HUES6 (cell line): ENCODE measurements at regions not wholly inside any gene's neighbourhood (a gene's known extent, or its start where the extent isn't known, plus 50 kb on each side); places are given as distances from the start of the nearest gene placed in this dataset.
"Not testable (repeated sequence)": the region's sequence is repeated elsewhere in the genome, so short reads cannot be mapped to it uniquely, and the experiment has no call there.

Experiments used
- H3K27ac ChIP-seq: 2 replicates; pipeline ENCODE4 v1.7.0; 2013; ENCODE audit warnings: low read depth, mild to moderate bottlenecking, low read length, inconsistent platforms
- H3K27me3 ChIP-seq: 2 replicates; pipeline ENCODE4 v1.6.1; 2013; ENCODE audit warnings: low read length; ENCODE audit not compliant: control insufficient read depth, insufficient read depth
- H3K36me3 ChIP-seq: 2 replicates; pipeline ENCODE4 v1.6.1; 2013; ENCODE audit warnings: low read length; ENCODE audit not compliant: control insufficient read depth, insufficient read depth
- H3K4me1 ChIP-seq: 2 replicates; pipeline ENCODE4 v1.6.1; 2013; ENCODE audit warnings: low read length; ENCODE audit not compliant: control insufficient read depth, insufficient read depth
- H3K4me3 ChIP-seq: 2 replicates; pipeline ENCODE4 v1.5.1; 2013; ENCODE audit warnings: low read depth, low read length
- H3K9ac ChIP-seq: one replicate; pipeline ENCODE4 v1.6.1; 2013; ENCODE audit warnings: mild to moderate bottlenecking, low read length
- H3K9me3 ChIP-seq: 2 replicates; pipeline ENCODE4 v1.6.1; 2013; ENCODE audit warnings: low read depth, low read length; ENCODE audit not compliant: control insufficient read depth, insufficient read depth

DNA sequence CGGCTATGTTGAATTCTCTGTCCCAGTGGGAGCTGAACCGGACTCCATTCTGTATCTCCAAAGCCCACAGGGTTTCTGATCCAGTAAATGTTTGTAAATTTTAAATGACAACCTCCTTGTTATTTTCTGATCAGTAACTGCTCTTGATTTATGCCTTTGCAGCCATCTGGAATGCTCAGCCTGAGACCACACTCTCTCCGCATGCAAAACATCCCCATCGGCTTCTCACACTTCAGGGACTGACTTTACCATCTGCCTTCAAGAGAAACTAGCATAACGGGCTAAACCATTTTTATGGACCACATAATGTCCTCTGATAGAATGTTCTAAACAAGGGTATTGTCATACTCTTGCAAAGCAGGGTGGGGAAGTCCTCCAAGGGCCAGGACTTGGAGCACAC lies 94.5 kb upstream of the FOXQ1 start:
- H3K9ac ChIP-seq = no peak overlapping the region
- H3K36me3 ChIP-seq = no peaks in the 10 kb centered on the region

DNA sequence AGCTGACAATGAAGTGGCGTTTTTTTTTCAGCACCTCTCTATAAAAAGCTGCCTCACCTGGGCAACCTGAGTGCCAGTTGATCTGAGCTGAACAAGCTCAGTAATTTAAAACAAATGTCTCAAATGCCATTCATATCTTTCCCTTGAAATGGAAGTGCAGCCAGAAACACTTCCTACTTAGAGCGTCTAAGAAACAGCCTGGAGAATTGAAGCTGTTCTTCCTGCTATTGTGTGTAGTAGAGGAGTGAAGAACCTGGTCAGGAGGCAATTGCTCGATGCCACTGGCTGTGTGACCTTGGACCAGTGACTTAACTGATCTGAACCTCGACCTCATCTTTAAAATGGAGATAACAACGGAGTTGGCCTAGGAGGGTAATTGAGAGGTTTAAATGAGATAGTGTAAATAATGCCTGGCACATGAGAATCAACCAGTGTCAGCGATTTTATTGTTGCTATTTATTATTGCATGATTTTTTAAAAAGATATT lies 95.4 kb upstream of the FOXQ1 start:
- Histone ChIP-seq H3K4me3 (no peak overlapping the region), H3K9ac (no peak overlapping the region), H3K36me3 (no peaks in the 10 kb centered on the region), H3K4me1 (no peaks in the 10 kb centered on the region), H3K9me3 (no peaks in the 10 kb centered on the region), H3K27ac (no peak overlapping the region), H3K27me3 (no peaks in the 10 kb centered on the region)

More for the DNA sequence above, 94.5 kb upstream of the FOXQ1 start:
- Histone ChIP-seq H3K9me3 (no peaks in the 10 kb centered on the region), H3K4me3 (no peak overlapping the region), H3K4me1 (no peaks in the 10 kb centered on the region), H3K27ac (no peak overlapping the region), H3K27me3 (no peaks in the 10 kb centered on the region)

DNA sequence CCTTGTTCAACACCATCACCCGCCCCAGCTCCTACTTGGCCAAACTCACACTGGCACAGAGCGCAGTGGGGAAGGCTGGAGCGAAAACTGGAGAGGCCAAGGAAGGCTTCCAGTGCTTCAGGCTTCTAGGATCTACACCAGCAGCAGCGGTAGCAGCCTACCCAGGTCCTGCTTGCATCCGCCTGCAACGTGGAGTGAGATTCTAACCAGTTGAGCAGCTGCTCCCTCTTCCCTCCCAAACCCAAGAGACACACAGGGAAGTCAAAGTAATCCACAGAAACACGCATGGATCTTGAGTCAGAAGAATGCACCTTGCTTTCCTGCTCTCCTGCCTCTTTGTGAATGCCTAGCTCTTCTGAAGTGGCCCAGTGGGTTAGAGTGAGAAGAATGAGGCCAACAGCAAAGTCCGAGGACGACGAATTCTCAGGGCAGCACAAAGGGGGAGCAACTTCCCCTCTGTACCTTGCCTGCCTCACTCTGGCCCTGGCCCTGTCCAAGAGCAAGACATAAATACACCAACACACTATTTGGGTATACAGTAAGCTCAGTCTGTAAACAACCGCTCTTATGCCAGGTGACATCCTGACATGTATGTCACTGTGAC lies 95.9 kb upstream of the FOXQ1 start:
- Histone ChIP-seq H3K36me3 (no peaks in the 10 kb centered on the region), H3K27ac (no peak overlapping the region), H3K4me1 (no peaks in the 10 kb centered on the region), H3K27me3 (no peaks in the 10 kb centered on the region), H3K4me3 (no peak overlapping the region), H3K9ac (no peak overlapping the region), H3K9me3 (no peaks in the 10 kb centered on the region)

DNA sequence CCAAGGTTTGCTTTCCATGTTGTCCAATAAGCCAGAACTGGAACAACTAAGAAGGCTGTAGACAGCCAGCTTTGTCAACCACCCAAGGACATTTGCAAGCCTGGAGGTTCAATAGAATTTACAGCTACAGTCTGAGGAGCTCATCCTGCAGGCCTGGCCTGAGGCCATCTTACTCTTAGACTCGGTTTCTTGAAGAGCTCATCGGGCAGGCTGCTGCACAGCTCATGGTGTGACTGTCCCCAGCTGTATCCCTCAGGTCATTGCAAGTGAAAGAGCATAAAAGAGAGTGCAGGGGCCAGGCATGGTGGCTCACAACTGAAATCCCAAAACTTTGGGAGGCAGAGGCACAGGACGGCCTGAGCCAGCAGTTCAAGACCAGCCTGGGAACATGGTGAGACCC lies 96.9 kb upstream of the FOXQ1 start:
- Histone ChIP-seq H3K27ac (no peak overlapping the region), H3K4me3 (no peak overlapping the region), H3K27me3 (no peaks in the 10 kb centered on the region), H3K9ac (no peak overlapping the region), H3K4me1 (no peaks in the 10 kb centered on the region), H3K36me3 (no peaks in the 10 kb centered on the region), H3K9me3 (no peaks in the 10 kb centered on the region)

DNA sequence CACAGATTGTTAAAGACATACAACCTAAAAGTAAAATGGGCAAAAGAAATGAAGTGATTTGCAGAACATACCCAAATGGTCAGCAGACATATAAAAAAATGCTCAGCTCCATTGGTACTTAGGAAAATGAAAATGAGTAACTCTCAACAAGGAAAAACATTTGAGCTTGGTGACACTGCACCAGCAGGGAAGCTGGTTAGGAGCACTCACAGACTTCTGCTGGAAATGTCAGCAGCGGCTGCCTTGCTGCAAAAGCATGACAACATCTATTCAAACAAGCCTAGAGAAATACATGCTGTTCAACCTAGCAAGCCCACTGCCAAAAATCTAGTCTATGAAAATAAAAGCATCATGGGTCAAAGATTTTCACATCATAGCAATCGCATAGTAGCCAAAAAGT lies 99.0 kb upstream of the FOXQ1 start:
- Histone ChIP-seq H3K4me3 (no peak overlapping the region), H3K4me1 (no peaks in the 10 kb centered on the region), H3K9ac (no peak overlapping the region), H3K9me3 (no peaks in the 10 kb centered on the region), H3K27me3 (no peaks in the 10 kb centered on the region), H3K36me3 (no peaks in the 10 kb centered on the region), H3K27ac (no peak overlapping the region)

DNA sequence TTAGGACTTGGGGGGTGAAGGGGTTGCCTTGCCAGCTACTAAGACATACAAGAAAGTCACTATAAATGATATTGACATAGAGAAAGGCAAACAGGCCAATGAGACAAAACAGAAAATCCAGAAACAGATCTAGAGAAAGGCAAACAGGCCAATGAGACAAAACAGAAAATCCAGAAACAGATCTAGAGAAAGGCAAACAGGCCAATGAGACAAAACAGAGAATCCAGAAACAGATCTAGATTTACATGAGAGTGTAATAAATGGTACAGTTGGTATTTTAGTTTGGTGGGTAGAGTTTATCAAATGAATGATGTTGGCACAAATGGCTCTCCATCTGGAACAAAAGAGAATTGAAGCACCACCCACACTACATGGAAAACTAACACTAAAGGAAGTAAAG lies 99.8 kb upstream of the FOXQ1 start:
- H3K9ac ChIP-seq, H3K4me1 ChIP-seq, H3K27ac ChIP-seq, H3K9me3 ChIP-seq, H3K36me3 ChIP-seq, H3K4me3 ChIP-seq, H3K27me3 ChIP-seq: not testable (repeated sequence)

DNA sequence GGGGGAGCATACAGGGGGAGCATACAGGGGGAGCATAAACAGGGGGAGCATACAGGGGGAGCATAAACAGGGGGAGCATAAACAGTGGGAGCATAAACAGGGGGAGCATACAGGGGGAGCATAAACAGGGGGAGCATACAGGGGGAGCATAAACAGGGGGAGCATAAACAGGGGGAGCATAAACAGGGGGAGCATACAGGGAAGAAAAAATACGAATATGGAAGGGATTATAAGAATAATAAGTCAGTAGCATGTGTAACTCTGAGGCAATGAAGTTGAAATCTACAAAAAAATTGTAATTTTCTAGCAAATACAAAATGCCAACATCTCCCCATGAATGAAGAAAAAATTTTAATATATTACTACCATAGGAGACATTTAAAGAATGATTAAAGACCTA lies 101.3 kb upstream of the FOXQ1 start:
- not testable (repeated sequence) for H3K27ac ChIP-seq, H3K9ac ChIP-seq, H3K9me3 ChIP-seq, H3K4me3 ChIP-seq, H3K4me1 ChIP-seq, H3K36me3 ChIP-seq, H3K27me3 ChIP-seq

DNA sequence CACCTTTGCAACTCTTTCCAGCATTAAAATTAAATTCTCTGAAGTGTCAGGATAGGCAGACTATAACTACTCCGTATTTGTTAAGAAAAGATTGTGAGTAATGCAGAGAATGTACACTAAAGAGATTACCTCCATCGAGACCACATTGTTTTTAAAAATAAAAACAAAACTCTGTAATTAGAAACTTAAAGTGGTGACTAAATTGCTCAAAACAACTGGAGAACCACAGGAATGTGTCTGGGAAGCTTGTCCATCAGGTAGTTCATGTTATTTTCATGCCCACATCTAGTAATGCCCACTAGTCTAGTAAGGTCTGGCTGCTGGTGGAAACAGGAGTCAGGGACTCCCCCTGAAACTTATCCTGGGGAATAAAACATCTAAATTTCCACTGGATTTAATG lies 103.0 kb upstream of the FOXQ1 start:
- Histone ChIP-seq H3K36me3 (no peaks in the 10 kb centered on the region), H3K4me1 (no peaks in the 10 kb centered on the region), H3K9me3 (no peaks in the 10 kb centered on the region), H3K9ac (no peak overlapping the region), H3K27me3 (0 out of 2 replicates have a peak, but pooled peaks cover 4% of the 10 kb centered on the region), H3K4me3 (no peak overlapping the region), H3K27ac (no peak overlapping the region)

DNA sequence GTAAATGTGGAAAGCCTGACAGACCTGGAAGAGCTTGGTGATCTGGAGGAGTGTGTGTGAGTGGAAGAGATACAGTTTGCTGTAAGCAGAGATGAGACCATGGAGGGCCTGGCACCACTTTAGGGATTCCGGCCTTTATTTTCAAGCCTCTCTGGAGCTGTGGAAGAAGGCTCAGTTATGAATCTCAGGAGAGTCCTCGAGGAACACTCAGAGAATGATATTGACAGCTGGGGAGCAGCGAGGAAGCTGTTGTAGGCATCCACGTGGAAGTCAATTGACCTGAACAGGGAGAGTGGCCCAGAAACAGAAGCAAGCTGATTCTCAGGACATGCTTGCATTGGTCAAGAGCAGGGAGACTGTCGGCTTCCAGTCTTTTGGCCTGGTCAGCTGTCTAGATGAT lies 108.4 kb upstream of the FOXQ1 start:
- Histone ChIP-seq H3K27me3 (peaks cover 13% of the 10 kb centered on the region; the same call in 1 of the 2 replicates), H3K9ac (no peak overlapping the region), H3K36me3 (no peaks in the 10 kb centered on the region), H3K4me1 (peaks cover 16% of the 10 kb centered on the region), H3K4me3 (no peak overlapping the region), H3K27ac (no peak overlapping the region), H3K9me3 (no peaks in the 10 kb centered on the region)

DNA sequence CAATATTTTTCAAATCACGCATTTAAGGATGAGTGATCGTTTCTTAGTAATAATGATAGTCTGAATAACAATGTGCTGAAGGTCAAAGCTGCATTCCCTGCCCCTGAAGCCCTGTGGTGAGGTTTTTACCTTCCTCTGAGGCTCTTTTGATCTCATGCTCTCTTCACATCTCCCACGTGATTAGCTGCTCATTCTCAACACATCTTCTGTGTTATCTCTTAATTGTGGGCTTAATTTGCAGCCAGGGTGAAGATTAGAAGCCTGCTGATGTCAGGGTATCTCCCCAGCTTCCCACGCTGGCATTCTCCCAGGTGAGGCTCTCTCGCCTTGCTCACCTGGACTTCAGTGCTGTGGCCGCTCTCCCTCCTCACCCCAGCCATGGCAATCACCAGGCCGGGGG lies 109.7 kb upstream of the FOXQ1 start:
- no peaks in the 10 kb centered on the region for H3K9me3 ChIP-seq
- H3K4me3 ChIP-seq = no peak overlapping the region
- no peak overlapping the region for H3K9ac ChIP-seq
- no peak overlapping the region for H3K27ac ChIP-seq
- H3K27me3 ChIP-seq = peaks cover 13% of the 10 kb centered on the region; the same call in 1 of the 2 replicates
- no peaks in the 10 kb centered on the region for H3K36me3 ChIP-seq
- H3K4me1 ChIP-seq = peaks cover 22% of the 10 kb centered on the region

DNA sequence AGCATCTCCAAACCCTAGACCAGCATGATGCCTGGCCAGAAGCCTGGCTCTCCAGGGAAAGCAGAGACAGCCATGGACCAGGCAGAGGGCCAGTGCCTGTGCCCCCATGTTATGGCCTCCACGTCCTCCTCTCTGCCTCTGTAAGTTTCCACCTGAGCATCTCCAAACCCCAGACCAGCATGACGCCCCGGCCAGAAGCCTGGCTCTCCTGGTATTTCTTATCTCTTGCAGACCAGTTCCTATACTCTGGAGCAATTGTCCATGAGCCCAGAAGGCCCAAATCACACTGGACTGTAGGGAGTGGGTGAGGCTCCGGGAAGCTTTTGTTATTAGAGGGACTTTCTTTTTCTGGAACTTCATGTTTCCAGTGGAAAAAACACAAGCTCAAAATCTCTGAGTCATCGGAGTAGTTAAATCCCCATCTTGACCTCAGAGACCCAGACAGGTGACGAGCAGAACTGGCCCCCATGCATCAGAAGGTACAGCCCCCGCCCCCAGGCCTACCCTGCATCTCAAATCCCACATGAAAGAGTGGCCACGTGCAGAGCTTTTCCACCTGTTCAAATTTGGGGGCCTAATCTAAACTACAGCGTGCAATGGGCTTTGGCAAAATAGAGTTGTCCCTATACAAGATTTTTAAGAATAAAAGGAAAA lies 110.2 kb upstream of the FOXQ1 start:
- no peaks in the 10 kb centered on the region for H3K9me3 ChIP-seq
- no peaks in the 10 kb centered on the region for H3K36me3 ChIP-seq
- peaks cover 13% of the 10 kb centered on the region; the same call in 1 of the 2 replicates for H3K27me3 ChIP-seq
- no peak overlapping the region for H3K9ac ChIP-seq
- peaks cover 23% of the 10 kb centered on the region for H3K4me1 ChIP-seq
- no peak overlapping the region for H3K27ac ChIP-seq
- H3K4me3 ChIP-seq = no peak overlapping the region
